Limb (tissue), 2 donors: ENCODE measurements at regions not wholly inside any gene's neighbourhood (a gene's known extent, or its start where the extent isn't known, plus 50 kb on each side); places are given as distances from the start of the nearest gene placed in this dataset.

ENCODE experiments used
- DNase-seq, 2 donors: peaks; one replicate each; pipeline ENCODE4 v3.0.0-alpha.2; 2016; ENCODE audit errors: extremely low spot score in 2 of 2

DNA sequence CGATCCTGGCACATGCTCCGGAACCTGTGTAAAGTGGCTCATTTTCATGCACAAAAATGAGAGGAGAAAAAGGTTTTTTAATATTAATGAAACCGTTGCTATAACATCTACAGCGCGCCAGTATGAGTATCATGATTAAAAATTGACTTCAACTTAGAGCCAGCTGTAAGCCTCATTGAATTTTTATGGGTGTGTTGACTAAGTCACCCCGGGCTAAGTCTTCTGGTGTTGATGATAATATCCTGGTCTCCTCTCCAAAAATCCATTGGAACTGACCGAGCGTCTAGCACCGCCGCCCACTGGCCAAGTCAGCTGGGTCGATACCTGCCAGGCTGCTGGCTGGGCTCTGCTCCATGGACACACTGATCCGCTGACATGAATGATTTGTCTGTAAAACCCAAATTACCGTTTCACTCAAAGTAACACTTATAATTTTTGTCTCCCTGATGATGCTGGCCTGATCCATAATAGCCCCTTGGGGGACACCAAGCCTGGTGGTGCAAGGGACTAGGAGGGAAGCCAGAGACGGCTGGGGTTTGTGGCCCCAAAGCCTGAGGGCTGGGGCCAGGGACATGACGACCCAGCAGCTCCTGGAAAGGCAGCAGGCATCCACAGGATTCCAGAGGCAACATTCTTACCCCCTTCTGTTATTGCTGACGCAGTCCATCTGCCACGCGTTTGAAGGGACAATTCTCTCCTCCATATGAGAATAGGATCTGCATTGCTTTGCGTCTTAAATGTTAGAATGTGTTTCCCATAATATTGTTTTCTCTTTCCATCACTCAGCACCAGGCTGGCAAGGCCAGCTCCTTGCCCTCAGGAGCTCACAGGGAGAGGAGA lies 131.0 kb upstream of the PPP2R2D start:
- no peak for DNase-seq

DNA sequence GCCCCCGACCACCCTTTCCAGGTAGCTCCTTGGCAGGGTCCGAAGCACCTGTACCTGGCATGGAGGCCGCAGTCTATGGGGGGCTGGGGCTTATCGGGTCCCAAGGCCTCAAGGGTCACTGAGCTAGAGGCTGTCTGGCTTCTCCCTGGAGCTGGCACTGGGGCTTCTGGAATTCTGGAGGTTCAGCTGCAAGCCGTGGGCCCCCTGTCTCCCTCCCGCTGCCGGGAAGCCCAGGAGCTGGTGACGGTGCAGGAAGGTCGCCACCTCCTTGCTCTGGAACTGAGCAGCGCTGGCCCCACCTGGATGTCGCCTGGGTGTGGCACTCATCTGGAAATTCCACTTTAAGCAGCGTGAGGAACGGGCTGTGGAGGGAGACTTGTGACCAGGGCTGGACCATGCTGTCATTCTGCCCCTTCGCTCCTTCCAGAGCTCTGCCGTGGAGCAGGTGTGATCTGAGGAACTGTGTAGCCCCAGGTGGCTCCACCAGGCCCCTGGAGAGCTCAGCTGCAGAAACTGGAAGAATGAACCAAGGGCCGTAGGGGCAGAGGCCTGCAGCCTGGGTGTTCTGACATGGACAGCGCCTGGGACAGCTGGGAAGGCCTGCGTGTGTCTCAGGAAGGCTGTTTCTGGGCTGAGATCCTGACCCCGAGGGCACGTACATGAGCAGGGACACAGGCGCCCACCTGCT lies 129.7 kb upstream of the PPP2R2D start:
- DNase-seq, result no peak

DNA sequence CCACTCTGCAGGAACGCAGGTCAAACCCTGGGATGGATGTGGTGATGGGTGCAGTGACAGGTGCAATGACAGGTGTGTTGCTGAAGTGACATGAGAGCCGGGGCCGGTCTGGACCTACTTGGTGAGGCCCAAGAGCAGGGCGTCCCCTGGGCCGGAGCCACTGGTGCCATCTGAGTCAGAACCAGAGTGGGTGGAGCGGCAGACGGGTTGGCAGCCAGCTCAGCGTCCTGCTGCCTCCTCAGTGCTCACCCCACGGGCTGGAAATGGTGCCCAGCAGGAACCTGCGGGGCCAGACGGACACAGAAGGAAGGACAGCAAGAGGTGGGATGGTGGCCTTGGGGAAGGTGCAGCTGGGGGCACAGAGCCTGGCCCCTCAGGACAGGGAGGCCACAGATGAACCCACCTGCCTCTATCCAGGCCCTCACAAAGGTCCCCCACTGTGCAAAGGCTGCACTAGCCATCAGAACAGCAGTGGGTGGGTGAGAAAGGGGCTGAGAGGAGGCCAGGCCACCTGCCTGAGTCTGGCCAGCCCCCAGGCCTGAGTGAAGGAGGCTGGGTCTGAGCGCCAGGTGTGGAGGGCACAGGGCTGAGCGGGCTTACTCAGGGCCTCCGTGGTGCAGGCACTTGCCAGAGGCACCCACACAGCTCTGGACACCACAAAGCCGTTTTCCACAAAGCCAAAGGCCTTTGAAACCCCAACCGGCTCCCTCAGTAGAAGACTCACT lies 129.0 kb upstream of the PPP2R2D start:
- DNase-seq, result peak in 1 of 2 donors; percentile 30

DNA sequence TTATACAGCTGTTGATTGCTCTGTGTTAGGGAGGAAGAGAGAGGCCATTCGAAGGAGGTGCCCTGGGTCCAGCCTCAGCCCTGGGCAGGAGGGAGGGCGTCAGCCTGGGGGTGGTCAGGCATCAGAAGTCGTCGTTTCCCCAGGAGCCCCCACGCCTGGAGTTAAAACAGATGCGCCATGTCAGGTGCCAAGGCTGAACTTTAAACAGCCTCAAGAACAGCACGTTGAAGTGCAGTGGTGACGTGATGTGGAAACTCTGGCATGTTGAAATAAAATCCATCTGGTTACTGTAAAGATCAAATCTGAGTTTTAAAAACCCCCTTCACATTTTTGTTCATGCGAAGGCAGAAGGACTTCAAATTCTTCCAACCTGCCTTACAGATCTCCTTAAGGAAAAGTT lies 128.4 kb upstream of the PPP2R2D start:
- DNase-seq, result peak; percentile 55 to 65

DNA sequence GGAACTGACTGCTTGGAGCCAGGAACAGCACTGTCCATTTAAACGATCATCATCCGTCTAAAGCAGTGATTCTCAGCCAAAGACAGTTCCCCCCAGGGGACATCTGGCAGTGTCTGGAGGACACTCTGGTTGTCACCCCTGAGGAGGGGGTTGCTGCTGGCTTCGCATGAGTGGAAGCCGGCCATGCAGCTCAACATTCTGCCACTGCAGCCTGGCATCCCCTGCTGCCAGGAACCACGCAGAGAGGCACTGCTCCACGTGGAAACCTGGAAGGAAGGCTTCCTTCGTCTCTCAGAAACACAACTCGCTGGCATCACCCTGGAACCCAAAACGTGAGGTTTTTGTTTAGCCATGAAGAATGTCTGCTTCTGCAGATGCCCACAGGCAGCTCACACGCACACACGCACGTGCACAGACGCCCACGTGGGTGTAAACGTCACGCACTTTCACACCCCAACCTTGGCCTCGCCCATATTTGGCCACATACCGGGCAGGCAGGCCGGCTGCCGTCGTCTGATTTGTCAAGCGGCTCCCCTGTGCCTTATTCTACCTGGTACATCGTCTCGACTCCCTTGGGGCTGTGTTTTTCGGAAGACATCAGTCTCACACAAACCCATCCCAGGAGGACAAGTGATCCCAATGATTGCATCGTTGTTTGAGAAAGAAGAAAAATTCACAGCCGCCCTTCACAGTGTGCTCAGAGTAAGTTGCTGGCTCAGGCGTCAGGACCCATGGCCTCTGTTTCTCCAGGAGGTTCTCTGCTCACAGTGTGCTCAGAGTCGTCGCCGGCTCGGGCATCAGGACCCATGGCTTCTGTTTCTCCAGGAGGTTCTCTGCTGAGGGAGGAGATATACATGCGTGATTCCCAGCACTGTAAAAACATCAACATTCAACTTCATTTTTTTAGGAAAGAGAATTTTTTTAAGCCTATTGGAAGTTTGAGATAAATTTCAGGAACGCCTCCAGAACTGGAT lies 127.2 kb upstream of the PPP2R2D start:
- peak in 1 of 2 donors; percentile 34 for DNase-seq

DNA sequence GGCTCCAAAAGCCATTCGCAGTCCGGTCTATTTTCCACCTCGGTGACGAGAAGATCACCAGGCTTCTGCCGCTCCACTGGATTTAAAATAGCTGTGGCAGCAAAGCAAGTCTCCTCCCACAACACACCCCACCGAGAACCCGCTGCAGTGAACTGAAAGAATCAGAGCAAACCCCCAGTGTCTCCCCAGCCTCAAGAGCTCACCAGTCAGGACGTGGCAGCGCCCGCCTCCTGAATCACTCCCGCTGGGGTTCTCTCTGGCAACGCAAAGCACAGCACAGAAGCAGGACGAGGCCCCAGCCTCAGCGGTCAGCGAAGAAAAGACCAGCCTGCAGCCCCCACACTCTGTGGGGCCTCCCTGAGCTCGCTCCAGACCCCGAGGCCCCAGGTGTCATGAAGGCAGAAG lies 126.1 kb upstream of the PPP2R2D start:
- DNase-seq, result no peak

DNA sequence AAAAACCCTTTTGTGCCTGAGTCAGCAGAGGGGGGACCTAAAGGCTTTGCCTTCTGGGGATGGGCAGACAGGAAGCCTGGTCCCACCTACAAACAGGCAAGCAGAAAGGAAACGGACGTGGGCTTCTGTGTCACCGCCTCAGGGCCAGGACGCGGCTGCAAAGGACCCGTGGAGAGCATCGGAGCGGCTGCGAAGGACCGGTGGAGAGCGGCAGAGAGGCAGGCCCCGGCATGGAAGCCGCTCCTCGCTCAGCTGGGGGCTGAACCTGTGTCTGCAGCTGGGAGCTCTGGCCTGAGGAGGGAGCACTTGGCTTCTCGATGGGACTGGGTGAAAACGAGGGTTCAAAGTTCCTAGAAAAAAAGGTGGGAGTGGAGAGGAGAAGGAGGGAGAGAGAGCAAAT lies 125.4 kb upstream of the PPP2R2D start:
- DNase-seq, result no peak

DNA sequence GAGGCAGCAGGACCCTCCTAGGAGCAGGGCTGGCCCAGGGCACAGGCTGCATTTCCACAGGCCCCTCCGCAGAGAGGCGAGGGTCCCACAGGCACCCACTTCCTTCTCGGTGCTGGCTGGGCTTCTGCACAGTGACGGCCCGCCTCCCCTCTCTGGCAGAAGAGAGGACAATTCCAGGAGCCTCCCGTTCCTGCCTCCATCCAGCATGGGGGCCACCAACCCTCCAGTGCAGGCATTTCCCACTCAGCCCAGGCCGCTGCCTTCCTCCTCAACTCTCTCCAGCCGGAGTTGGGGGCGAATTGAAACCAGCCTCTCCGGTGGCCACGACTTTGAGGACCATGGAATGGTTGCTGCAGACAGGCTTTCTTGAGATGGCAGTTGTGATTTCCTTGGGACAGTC lies 125.0 kb upstream of the PPP2R2D start:
- DNase-seq, result no peak

DNA sequence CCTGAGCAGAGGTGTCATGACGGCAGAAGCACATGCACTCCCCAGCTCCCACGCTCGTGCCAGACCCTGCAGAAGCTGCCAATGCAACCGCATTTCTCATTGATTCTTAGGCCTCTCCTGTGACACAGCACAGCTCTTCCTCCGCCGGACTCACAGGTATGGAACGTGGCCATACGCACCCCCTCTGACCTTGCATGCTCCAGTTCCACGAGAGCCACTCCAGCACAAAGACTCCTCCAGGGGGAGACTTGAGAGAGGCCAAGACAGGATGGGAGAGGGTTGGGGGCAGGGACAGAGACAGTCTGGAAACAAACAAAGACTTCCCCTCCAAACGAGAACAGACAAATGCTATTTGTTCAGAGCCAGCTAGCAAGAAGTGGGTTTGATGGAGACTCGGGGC lies 124.3 kb upstream of the PPP2R2D start:
- no peak for DNase-seq

DNA sequence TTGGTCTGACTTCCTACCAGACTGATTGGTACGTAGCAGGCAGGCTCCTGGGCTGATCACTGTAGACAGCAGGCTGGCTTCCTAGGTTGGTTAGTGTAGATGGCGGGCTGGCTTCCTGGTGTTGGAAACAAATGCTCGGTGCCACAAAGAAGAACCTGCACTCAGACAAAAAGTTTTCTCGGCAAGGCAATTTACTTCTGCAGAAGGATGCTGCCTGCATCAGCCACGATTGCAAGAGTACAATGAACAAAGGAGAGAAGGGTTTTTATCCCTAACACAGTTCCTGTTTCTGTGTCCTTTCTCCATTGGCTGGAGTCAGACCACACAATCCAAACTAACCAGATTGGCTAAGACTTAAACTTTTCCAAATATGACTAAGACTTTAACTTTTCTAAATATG lies 123.6 kb upstream of the PPP2R2D start:
- DNase-seq, result no peak

DNA sequence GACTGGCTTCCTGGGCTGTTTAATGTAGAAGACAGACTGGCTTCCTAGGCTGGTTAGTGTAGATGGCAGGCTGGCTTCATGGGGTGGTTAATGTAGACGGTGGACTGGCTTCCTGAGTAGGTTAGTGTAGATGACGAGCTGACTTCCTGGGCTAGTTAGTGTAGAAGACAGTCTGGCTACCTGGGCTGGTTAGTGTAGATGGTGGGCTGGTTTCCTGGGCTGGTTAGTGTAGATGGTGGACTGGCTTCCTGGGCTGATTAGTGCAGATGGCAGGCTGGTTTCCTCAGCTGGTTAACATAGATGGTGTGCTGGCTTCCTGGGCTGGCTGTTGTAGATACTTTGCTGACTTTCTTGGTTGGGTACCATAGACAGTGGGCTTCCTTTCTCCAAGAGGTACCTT lies 122.9 kb upstream of the PPP2R2D start:
- no peak for DNase-seq

DNA sequence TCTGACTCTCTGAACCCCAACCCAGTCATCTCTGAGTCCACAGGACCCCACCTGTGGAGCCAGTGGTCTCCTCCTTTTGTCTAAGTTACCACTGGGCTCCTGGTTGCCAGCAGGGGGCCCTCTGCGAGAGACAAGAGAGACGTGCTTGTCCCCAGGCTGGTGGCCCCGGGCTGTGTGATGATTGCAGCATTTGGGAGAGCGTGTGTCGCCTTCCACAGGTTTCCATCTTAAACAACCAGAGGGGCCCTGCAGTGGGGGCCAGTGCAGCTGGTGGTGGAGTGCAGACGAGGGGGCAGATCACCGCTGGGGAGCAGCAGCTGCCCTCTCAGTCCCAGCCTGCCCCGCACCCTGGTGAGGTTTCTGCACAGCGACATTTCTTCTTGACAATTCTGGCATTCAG lies 122.4 kb upstream of the PPP2R2D start:
- DNase-seq, result no peak

DNA sequence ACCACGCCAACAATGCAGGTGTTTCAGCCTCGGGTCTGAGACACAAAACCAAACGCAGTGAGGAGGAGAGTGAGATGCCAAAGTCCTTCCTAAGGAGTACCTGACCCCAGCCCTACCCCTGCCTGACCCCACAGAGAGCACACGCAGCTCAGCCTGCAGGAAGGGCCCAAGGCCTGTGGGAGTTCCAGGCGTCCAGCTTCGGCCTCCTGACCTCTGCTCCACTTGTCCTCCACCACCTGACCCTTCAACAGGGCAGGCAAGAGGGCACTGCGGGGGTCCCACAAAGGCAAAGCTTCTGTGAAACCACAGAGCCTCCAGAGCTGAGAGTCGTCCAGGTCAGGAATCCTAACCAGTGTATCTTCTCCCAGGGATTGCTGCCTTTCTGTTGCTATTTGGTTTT lies 122.0 kb upstream of the PPP2R2D start:
- DNase-seq, result no peak

DNA sequence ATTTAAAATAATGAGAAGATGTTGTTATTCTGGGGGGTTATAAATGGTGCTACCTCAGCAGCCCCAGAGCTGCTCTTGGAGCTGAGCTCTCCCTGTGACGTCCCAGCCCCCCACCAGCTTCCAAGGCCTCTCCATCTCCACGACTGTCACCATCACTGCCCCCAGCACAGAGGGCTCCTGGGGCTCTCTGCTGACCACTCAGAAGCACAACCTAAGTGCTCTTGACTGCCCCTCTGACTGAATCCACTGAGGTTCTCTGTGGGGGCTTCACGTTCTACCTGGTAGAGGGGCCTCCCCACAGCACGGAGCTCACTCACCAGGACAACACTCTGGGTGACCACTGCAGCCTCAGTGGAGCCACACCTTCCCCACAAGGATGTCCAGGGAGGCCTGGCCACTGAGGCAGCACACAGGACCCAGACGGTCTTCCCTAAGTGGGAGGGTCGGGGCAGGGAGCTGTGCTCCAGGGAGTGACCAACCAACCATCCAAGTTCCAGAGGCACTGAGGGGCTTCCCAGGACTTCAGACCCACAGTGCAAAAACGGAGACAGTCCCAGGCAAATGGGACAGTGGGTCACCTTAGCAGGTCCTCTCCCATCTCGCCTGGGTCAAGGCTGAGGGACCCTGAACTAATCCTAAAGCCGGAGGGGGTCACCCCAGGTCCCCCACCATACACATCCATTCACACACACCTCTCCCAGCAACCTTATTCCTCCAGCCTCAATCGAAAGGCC lies 121.0 kb upstream of the PPP2R2D start:
- DNase-seq, result no peak

DNA sequence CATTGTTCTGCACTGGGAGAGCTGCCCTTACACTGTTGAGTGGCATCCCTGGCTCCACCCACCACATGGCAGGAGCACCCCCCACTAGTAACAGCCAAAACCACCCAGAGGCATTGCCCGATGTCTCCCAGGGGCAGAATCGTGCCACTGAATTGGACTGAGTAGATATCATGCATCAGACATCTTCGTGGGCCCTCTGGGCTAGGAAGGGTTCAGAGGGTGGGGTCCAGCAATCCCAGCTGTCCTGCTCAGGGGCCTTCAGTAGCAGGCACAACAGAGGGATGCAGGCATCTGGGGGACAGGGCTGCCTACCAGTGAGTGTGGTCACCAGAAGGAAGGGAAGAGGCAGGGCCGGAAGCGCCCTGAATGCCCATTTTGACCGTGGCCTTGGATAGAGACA lies 119.7 kb upstream of the PPP2R2D start:
- DNase-seq, result no peak

DNA sequence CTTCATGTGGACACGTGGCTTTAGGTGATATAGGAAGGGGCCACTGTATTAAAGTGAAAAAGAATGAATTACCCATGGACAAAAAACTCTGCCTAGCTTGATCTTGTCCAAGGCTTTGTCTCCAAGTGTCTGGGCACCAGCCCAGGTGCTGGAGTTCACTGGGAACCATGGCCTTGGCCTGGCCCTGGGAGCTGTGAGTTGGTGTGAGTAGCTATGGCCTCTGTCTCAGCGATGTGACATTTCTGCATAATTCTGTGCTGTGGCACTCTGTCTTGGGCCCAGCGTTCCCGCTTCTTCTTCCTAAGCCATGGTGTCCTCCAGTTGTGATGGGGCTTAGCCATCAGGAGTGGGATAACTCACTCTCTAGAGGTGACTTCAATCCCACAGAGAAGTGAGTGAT lies 119.0 kb upstream of the PPP2R2D start:
- no peak for DNase-seq

DNA sequence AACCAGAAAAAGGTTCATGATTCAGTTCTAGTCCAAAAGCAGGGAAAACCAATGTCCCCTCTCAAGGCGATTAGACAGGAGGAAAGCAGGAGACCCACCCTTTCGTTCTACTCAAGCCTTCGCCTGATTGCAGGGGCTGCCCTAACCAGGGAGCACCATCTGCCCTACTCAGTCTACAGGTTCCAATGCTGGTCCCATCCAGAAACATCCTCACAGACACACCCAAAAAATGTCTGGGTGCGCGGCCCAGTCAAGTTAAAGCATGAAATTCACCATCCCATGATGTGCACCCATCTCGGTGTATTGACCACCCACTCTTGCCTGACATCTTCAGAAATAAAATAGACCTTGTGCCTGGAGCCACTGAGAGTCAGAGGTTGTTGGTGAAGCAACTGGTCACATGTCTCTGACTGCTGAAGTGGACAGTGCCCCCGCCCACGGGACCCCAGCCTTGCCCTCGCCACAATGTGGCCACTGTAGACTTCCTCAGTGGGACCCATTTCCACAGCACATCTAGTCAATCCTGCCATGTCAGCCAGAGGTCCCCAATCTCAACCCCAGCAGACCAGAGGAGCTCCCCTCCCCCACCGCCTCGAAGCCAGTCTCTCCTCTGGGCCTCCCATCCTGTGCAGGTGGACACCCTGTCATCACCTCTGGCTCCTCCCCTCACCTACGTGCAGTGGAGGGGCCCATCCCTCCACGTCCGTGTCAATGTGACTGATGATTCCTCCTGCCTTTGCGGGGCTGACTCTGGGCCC lies 116.3 kb upstream of the PPP2R2D start:
- DNase-seq, result no peak

DNA sequence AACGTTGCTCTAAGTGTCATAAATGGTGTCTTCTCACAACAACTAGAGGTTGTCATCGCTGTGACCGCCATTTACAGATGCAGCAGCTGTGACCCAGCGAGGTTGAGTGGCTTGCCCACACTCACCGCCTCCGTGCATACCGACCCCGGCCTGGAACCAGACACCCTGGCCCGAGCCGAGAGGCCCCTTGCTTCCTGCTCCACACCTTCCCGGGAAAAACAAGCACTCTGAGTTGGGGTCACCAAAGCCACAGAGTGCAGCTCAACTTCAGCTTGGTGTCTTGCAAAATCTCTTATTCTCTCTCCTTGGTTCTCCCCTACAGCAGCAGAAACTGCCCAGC lies 115.7 kb upstream of the PPP2R2D start:
- DNase-seq, result no peak

DNA sequence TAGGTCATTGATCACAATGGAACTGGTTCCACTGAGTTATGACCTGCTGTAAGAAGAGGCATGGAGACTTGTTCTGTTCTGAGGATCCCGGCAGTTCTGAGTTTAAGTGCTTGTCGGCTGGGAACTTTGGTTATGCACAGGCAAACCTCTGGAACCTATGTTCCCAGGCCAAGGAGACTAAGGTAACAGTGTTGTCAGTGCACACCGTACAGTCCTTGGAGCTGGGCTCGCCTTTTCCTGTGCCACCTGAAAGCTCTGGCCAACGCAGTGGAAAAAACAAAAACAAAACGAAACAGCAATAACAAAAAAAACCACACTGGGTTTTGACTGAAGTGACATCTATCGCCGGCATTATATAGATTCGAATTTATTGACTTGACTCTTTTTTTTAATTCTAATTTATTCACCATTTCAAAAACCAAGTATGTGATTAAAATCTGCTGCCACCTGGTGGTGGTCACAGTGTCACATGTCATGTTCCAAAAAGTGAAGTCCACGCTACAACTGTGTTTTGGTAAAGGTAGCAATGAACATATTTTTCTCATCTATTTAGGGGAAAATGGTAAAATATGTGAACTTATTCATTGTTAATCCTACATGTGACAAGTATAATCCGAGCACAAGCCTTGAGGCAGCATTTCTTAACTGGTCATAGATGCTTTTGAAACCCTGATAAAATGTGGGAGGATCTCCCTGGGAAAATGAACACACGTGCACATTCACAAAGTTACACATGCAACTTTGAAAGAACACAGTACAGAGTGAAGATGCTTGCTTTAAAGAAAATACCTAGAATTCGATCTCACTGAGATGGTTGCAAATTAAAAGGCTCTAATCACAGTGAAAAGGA lies 113.8 kb upstream of the PPP2R2D start:
- peak; percentile 40 to 72 for DNase-seq
